Activated CD8-positive, alpha-beta T cell treated with anti-CD3 and anti-CD28 coated beads for 36 hours (primary cell): ENCODE measurements at regions not wholly inside any gene's neighbourhood (a gene's known extent, or its start where the extent isn't known, plus 50 kb on each side); places are given as distances from the start of the nearest gene placed in this dataset.
A peak's percentile ranks its signal among the peaks of the same experiment; 100 is the strongest.
"Not testable (repeated sequence)": the region's sequence is repeated elsewhere in the genome, so short reads cannot be mapped to it uniquely, and the experiment has no call there.

Experiments
- ATAC-seq: fragments of 200-7000 bp; cut with Tn5 transposase; one replicate; pipeline ENCODE4 v1.10.0; 2021; ENCODE audit warnings: mild to moderate bottlenecking, moderate library complexity
- CTCF ChIA-PET: fragments of 350-600 bp; sonication (Branson Sonifier 250); formaldehyde crosslinking; loops from one replicate; lab custom pipeline; 2021; ENCODE audit warnings: antibody characterized with exemption; lab: Charles Lee
- POLR2A ChIA-PET: fragments of 350-600 bp; sonication (Branson Sonifier 250); formaldehyde crosslinking; loops from one replicate; lab custom pipeline; 2021; ENCODE audit warnings: antibody characterized with exemption; lab: Charles Lee
- DNase-seq: peaks from one replicate; pipeline ENCODE4 v3.0.0-alpha.2; 2020
- H3K27ac Mint-ChIP-seq: one replicate; pipeline ENCODE4 v1.8.0; 2021; ENCODE audit warnings: mild to moderate bottlenecking, mixed read lengths
- H3K27me3 Mint-ChIP-seq: one replicate; pipeline ENCODE4 v1.8.0; 2021; ENCODE audit warnings: mixed read lengths
- H3K36me3 Mint-ChIP-seq: one replicate; pipeline ENCODE4 v1.8.0; 2021; ENCODE audit warnings: low read depth, mixed read lengths
- H3K4me1 Mint-ChIP-seq: one replicate; pipeline ENCODE4 v1.8.0; 2021; ENCODE audit warnings: low read depth, mixed read lengths
- H3K4me3 Mint-ChIP-seq: one replicate; pipeline ENCODE4 v1.8.0; 2021; ENCODE audit warnings: mild to moderate bottlenecking, moderate library complexity, mixed read lengths
- H3K9me3 Mint-ChIP-seq: one replicate; pipeline ENCODE4 v1.8.0; 2021; ENCODE audit warnings: mixed read lengths
- intact Hi-C: fragments of 100-400 bp; cut with micrococcal nuclease; formaldehyde crosslinking; loops from one replicate; pipeline ENCODE4 v1.10.0; 2022
- TF ChIP-seq, protein P1 (sequence below): fragments of 200-600 bp; IDR thresholded peaks from one replicate; pipeline ENCODE4 v1.8.0; 2022; ENCODE audit warnings: antibody characterized with exemption, mild to moderate bottlenecking

DNA sequence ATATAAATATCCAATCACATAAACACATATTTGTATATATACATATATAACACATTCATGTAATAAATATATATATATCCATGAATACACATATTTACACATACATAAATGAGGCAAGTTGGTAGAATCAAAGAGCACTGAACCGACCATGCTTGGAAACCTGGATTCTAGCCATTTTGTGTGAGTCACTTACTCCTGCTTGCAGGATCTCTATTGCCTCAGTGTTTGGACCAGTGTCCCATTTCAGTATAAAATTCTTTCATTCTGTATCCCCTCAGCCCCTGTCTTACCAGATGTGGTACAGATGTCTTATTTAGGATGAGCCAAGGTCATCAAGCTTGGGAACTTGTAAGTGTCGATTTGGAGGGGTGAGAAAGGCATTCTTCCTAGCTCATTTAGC lies 391.4 kb upstream of the FRG2C start:
- H3K27me3 Mint-ChIP-seq = no peaks in the 10 kb centered on the region
- POLR2A ChIA-PET = no interaction called here
- TF ChIP-seq, protein P1, sequence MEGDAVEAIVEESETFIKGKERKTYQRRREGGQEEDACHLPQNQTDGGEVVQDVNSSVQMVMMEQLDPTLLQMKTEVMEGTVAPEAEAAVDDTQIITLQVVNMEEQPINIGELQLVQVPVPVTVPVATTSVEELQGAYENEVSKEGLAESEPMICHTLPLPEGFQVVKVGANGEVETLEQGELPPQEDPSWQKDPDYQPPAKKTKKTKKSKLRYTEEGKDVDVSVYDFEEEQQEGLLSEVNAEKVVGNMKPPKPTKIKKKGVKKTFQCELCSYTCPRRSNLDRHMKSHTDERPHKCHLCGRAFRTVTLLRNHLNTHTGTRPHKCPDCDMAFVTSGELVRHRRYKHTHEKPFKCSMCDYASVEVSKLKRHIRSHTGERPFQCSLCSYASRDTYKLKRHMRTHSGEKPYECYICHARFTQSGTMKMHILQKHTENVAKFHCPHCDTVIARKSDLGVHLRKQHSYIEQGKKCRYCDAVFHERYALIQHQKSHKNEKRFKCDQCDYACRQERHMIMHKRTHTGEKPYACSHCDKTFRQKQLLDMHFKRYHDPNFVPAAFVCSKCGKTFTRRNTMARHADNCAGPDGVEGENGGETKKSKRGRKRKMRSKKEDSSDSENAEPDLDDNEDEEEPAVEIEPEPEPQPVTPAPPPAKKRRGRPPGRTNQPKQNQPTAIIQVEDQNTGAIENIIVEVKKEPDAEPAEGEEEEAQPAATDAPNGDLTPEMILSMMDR = no peak
- CTCF ChIA-PET = interaction anchor here (0.6 kb wide), 1 partner anchor 23 kb away, joined by 3 read pairs; no protein-coding TSS in a partner anchor
- intact Hi-C loops = no loop called here
- ATAC-seq (no peak), DNase-seq (no peak)
- H3K36me3 Mint-ChIP-seq = no peaks in the 10 kb centered on the region
- no peak overlapping the region for H3K4me3 Mint-ChIP-seq
- H3K4me1 Mint-ChIP-seq = no peaks in the 10 kb centered on the region
- H3K9me3 Mint-ChIP-seq = no peaks in the 10 kb centered on the region
- no peak overlapping the region for H3K27ac Mint-ChIP-seq

DNA sequence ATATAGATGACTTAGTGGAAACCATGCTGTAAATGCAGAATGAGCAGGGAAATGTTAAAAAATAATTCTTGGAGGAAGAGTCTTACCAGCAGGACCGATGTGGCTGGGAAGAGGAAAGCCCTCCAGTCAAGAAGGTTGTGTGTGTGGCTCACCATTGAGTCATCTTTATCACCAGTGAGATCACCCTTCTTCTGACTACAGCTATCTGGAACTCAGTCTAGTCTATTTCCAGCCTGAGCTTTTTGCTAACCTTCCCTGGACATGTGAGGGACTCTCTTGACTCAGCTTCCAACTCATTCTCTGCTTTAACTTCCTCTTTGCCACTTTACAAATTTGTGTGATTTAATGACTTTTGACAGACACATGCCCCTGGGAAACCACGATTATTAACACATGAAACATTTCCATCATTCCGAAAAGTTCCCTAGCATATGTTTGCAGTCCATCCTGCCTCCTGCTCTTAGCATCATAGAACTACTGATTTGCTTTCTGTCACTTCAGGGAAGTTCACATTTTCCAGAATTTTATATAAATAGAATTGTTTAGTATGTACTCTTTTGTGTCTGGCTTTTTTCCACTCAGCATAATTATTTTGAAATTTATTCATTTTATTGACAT lies 378.5 kb upstream of the FRG2C start:
- H3K4me1 Mint-ChIP-seq, CTCF ChIA-PET, ATAC-seq, DNase-seq, H3K27ac Mint-ChIP-seq, H3K4me3 Mint-ChIP-seq, intact Hi-C loops, POLR2A ChIA-PET, H3K9me3 Mint-ChIP-seq, H3K27me3 Mint-ChIP-seq, H3K36me3 Mint-ChIP-seq: not testable (repeated sequence)

DNA sequence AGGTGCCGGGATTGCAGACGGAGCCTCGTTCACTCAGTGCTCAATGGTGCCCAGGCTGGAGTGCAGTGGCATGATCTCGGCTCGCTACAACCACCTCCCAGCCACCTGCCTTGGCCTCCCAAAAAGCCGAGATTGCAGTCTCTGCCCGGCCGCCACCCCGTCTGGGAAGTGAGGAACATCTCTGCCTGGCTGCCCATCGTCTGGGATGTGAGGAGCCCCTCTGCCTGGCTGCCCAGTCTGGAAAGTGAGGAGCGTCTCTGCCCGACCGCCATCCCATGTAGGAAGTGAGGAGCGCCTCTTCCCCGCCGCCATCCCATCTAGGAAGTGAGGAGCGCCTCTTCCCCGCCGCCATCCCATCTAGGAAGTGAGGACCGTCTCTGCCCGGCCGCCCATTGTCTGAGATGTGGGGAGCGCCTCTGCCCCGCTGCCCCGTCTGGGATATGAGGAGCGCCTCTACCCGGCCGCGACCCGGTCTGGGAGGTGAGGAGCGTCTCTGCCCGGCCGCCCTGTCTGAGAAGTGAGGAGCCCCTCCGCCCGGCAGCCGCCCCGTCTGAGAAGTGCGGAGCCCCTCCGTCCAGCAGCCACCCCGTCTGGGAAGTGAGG lies 375.1 kb upstream of the FRG2C start:
- intact Hi-C loops, CTCF ChIA-PET, H3K36me3 Mint-ChIP-seq, H3K9me3 Mint-ChIP-seq, DNase-seq, H3K27me3 Mint-ChIP-seq, H3K27ac Mint-ChIP-seq, ATAC-seq, POLR2A ChIA-PET, H3K4me3 Mint-ChIP-seq, H3K4me1 Mint-ChIP-seq: not testable (repeated sequence)

DNA sequence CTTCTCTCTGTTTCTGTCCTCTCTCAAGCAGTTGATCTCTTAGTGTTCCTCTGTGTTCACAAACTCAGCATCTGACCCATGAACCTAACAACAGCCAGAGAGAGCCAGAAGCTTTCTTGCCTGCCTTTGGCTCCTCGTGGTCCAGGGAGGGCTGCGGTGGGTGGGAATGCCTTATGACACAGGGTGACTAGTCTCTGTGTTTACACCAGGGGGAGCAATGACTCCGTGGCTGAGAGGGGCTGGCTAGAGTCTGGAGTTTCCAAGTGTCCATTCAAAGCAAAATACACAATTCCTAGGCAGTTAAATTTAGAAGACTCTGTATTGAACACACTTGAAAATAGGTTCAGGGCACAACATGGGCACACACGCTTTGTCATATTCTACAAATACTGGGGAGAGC lies 370.0 kb upstream of the FRG2C start:
- peak; percentile 14 for DNase-seq
- Mint-ChIP-seq H3K27ac (no peak overlapping the region), H3K4me1 (no peaks in the 10 kb centered on the region), H3K4me3 (no peak overlapping the region), H3K36me3 (no peaks in the 10 kb centered on the region), H3K27me3 (peaks cover 9% of the 10 kb centered on the region), H3K9me3 (no peaks in the 10 kb centered on the region)
- ATAC-seq = no peak
- POLR2A ChIA-PET = no interaction called here
- intact Hi-C loops = no loop called here
- CTCF ChIA-PET = no interaction called here
- TF ChIP-seq, protein P1 = peak; percentile 36

DNA sequence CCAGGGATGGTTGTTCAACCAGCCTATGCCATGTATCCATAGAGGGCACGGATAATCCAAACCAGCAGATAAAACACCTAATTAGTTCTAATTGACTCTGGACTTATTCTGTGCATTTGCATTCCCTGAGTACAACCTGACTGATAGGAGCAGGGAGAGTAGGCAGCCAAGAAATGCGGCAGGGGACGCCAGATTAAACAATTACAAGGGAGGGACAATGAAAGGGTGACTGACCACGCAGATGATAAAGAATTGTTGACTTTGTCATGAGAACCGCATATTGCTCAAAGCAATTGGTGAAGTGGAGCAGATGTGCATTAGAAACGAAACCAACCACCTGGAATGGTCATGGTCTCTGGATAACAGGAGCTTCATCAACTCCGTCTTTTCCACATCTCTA lies 369.1 kb upstream of the FRG2C start:
- intact Hi-C loops = no loop called here
- Mint-ChIP-seq H3K9me3 (no peaks in the 10 kb centered on the region), H3K27ac (no peak overlapping the region), H3K36me3 (no peaks in the 10 kb centered on the region), H3K4me3 (no peak overlapping the region), H3K27me3 (peaks cover 9% of the 10 kb centered on the region), H3K4me1 (no peaks in the 10 kb centered on the region)
- DNase-seq = no peak
- ChIA-PET POLR2A (no interaction called here), CTCF (interaction anchor here (0.6 kb wide), 1 partner anchor 22 kb away, joined by 3 read pairs; no protein-coding TSS in a partner anchor)
- ATAC-seq = no peak
- TF ChIP-seq, protein P1 = no peak

DNA sequence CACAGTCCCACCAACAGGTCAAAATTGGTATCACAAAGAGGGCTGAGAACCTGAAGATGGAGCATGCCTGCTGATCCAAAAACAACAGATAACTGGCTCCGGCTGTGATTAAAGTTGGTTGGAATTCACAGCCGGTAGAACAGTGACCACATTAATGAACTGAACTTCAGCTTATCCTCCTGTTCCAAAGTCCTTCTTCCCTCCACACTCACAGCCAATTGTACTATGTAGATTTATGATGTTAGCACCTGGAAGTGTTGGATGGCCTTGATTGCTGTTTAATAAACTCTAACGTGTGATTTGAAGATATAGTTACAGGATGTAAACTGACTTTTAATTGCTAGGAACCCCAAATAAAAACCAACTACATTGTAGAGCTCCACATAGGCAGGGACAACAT lies 367.3 kb upstream of the FRG2C start:
- ATAC-seq = no peak
- Mint-ChIP-seq H3K27ac (no peak overlapping the region), H3K4me3 (no peak overlapping the region), H3K4me1 (no peaks in the 10 kb centered on the region), H3K36me3 (no peaks in the 10 kb centered on the region), H3K27me3 (peaks cover 5% of the 10 kb centered on the region), H3K9me3 (no peaks in the 10 kb centered on the region)
- CTCF ChIA-PET = no interaction called here
- DNase-seq = no peak
- intact Hi-C loops = no loop called here
- POLR2A ChIA-PET = no interaction called here
- TF ChIP-seq, protein P1 = no peak
